ENCODE measurements at regions not wholly inside any gene's neighbourhood (a gene's known extent, or its start where the extent isn't known, plus 50 kb on each side); places are given as distances from the start of the nearest gene placed in this dataset.

- Histone ChIP-seq H3K9me3 (no peaks in the 10 kb centered on the region), H3K4me3 (no peak overlapping the region), H3K27me3 (no peaks in the 10 kb centered on the region), H3K27ac (no peak overlapping the region), H3K4me1 (no peaks in the 10 kb centered on the region), H3K36me3 (no peaks in the 10 kb centered on the region)
- 81% methylated on average over 7 of the region's 11 CpGs for WGBS
- TF ChIP-seq POLR2AphosphoS5 (IDR thresholded peaks at IDR 0.05) (no peak), EP300 (IDR thresholded peaks at IDR 0.05) (no peak), POLR2A (IDR thresholded peaks at IDR 0.05) (no peak)
- TF ChIP-seq, protein P1, sequence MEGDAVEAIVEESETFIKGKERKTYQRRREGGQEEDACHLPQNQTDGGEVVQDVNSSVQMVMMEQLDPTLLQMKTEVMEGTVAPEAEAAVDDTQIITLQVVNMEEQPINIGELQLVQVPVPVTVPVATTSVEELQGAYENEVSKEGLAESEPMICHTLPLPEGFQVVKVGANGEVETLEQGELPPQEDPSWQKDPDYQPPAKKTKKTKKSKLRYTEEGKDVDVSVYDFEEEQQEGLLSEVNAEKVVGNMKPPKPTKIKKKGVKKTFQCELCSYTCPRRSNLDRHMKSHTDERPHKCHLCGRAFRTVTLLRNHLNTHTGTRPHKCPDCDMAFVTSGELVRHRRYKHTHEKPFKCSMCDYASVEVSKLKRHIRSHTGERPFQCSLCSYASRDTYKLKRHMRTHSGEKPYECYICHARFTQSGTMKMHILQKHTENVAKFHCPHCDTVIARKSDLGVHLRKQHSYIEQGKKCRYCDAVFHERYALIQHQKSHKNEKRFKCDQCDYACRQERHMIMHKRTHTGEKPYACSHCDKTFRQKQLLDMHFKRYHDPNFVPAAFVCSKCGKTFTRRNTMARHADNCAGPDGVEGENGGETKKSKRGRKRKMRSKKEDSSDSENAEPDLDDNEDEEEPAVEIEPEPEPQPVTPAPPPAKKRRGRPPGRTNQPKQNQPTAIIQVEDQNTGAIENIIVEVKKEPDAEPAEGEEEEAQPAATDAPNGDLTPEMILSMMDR (IDR thresholded peaks at IDR 0.05), result no peak
- no peak for DNase-seq (ENCODE audit: low spot score in 2 of 2)
These were observed 985.7 kb downstream of the CDH8 start for GRCh38 chr16:61050547-61050946.

- WGBS, result 44% methylated on average over 4 of the region's 4 CpGs
- Histone ChIP-seq H3K27ac (no peak overlapping the region), H3K27me3 (no peaks in the 10 kb centered on the region), H3K4me1 (no peaks in the 10 kb centered on the region), H3K9me3 (no peaks in the 10 kb centered on the region), H3K4me3 (no peak overlapping the region), H3K36me3 (no peaks in the 10 kb centered on the region)
- no peak for DNase-seq (ENCODE audit: low spot score in 2 of 2)
- TF ChIP-seq POLR2A (IDR thresholded peaks at IDR 0.05) (no peak), POLR2AphosphoS5 (IDR thresholded peaks at IDR 0.05) (no peak), EP300 (IDR thresholded peaks at IDR 0.05) (no peak)
- TF ChIP-seq, protein P1 (IDR thresholded peaks at IDR 0.05), result no peak
These were observed 990.3 kb downstream of the CDH8 start for GRCh38 chr16:61045931-61046330.

DNA sequence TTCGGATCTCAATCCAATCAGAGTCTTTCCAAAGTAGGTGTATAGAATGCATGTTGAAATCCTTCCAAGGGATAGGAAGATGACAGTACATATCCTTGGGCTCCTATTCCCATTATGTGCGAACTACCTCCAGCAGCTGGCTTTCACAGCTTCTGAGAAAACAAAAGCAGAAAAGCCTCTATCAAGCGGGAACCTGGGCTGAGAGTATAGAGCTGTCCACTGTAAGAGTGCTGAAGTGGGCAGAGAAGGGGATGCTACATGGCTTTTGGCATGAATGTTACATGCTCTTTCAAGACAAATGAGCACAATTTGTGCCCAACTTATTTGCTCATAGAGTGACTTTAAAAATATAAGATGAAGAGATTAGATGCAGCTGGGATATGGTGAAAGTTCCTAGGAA, 993.5 kb downstream of the CDH8 start:
- Histone ChIP-seq H3K4me1 (no peaks in the 10 kb centered on the region), H3K4me3 (no peak overlapping the region), H3K9me3 (no peaks in the 10 kb centered on the region), H3K27ac (no peak overlapping the region), H3K27me3 (no peaks in the 10 kb centered on the region), H3K36me3 (no peaks in the 10 kb centered on the region)
- WGBS, result 45% methylated on average over 3 of the region's 3 CpGs
- DNase-seq (ENCODE audit: low spot score in 2 of 2), result no peak
- TF ChIP-seq, protein P1 (IDR thresholded peaks at IDR 0.05), result no peak
- TF ChIP-seq POLR2A (IDR thresholded peaks at IDR 0.05) (no peak), EP300 (IDR thresholded peaks at IDR 0.05) (no peak), POLR2AphosphoS5 (IDR thresholded peaks at IDR 0.05) (no peak)

- H3K4me3 ChIP-seq, result no peak overlapping the region
- WGBS, result 93% methylated on average over 3 of the region's 8 CpGs
- no peaks in the 10 kb centered on the region for H3K27me3 ChIP-seq
- no peak for DNase-seq (ENCODE audit: low spot score in 2 of 2)
- peaks cover 6% of the 10 kb centered on the region for H3K9me3 ChIP-seq
- TF ChIP-seq EP300 (IDR thresholded peaks at IDR 0.05) (no peak), POLR2AphosphoS5 (IDR thresholded peaks at IDR 0.05) (no peak), POLR2A (IDR thresholded peaks at IDR 0.05) (no peak)
- TF ChIP-seq, protein P1 (IDR thresholded peaks at IDR 0.05), result no peak
- no peaks in the 10 kb centered on the region for H3K4me1 ChIP-seq
- H3K27ac ChIP-seq, result no peak overlapping the region
- no peaks in the 10 kb centered on the region for H3K36me3 ChIP-seq
These were observed 1005.6 kb downstream of the CDH8 start for GRCh38 chr16:61030616-61031015.

GRCh38 chr16:61024180-61024900, 1011.9 kb downstream of the CDH8 start:
- H3K27ac ChIP-seq, result no peak overlapping the region
- WGBS, result 73% methylated on average over 3 of the region's 3 CpGs
- no peaks in the 10 kb centered on the region for H3K4me1 ChIP-seq
- H3K4me3 ChIP-seq, result no peak overlapping the region
- no peaks in the 10 kb centered on the region for H3K9me3 ChIP-seq
- TF ChIP-seq, protein P1 (IDR thresholded peaks at IDR 0.05), result no peak
- no peak for TF ChIP-seq EP300 (IDR thresholded peaks at IDR 0.05)
- TF ChIP-seq POLR2AphosphoS5 (IDR thresholded peaks at IDR 0.05), result no peak
- no peak for TF ChIP-seq POLR2A (IDR thresholded peaks at IDR 0.05)
- H3K27me3 ChIP-seq, result no peaks in the 10 kb centered on the region
- no peaks in the 10 kb centered on the region for H3K36me3 ChIP-seq
- DNase-seq (ENCODE audit: low spot score in 2 of 2), result no peak
